ENCODE measurements at regions not wholly inside any gene's neighbourhood (a gene's known extent, or its start where the extent isn't known, plus 50 kb on each side); places are given as distances from the start of the nearest gene placed in this dataset.

- no TSS peak for BruUV-seq (replicated peaks)
- Histone ChIP-seq H4K20me1 (ENCODE audit: control insufficient read depth, insufficient read depth) (no peaks in the 10 kb centered on the region), H3K4me3 (no peak overlapping the region), H3K36me3 (ENCODE audit: control insufficient read depth in 2 of 2, insufficient read depth in 2 of 2, low read length in 1 of 2) (no peaks in the 10 kb centered on the region), H3K4me1 (ENCODE audit: control insufficient read depth, insufficient read depth, low read length) (no peaks in the 10 kb centered on the region), H3K9me3 (replicated peaks; ENCODE audit: control insufficient read depth, insufficient read depth, low read length) (no peaks in the 10 kb centered on the region), H3K27ac (ENCODE audit: control insufficient read depth, insufficient read depth) (no peak overlapping the region), H3K27me3 (replicated peaks in 1 of 2; ENCODE audit: control insufficient read depth in 2 of 2, insufficient read depth in 2 of 2, low read length in 1 of 2) (no peaks in the 10 kb centered on the region), H3K79me2 (ENCODE audit: control insufficient read depth, insufficient read depth, low read length) (no peaks in the 10 kb centered on the region), H3K9ac (ENCODE audit: control insufficient read depth, insufficient read depth, low read length) (no peak overlapping the region), H2AFZ (ENCODE audit: control insufficient read depth, low read depth, low read length) (no peak overlapping the region), H3K4me2 (ENCODE audit: control insufficient read depth, insufficient read depth) (no peak overlapping the region)
- TF ChIP-seq BMI1 (IDR thresholded peaks at IDR 0.05; ENCODE audit: borderline replicate concordance) (no peak), SMARCA5 (IDR thresholded peaks at IDR 0.05) (no peak), IRF5 (IDR thresholded peaks at IDR 0.05; ENCODE audit: borderline replicate concordance) (no peak)
- RAD21 ChIA-PET (ENCODE audit: unreplicated experiment): no interaction called here
- POLR2A ChIA-PET: no interaction called here
- ATAC-seq: no peak
- WGBS (ENCODE audit: insufficient coverage, insufficient replicate concordance, low lambda C conversion rate, missing lambda C conversion rate): 50% methylated on average over 8 of the region's 8 CpGs
- in situ Hi-C loops (cut with MboI) (no loop called here), intact Hi-C loops (cut with micrococcal nuclease; ENCODE audit: unreplicated experiment) (no loop called here)
- SMC1A ChIA-PET (ENCODE audit: uncharacterized antibody, unreplicated experiment): no interaction called here
- DNase-seq (ENCODE audit: low read depth, low spot score): no peak
- CTCF ChIA-PET: no interaction called here
- FAIRE-seq: no peak
Measured at GRCh38 chr20:56762829-56763228, 133.7 kb downstream of the TFAP2C start.

- Histone ChIP-seq H3K9me3 (replicated peaks; ENCODE audit: control insufficient read depth, insufficient read depth, low read length) (no peaks in the 10 kb centered on the region), H3K27me3 (replicated peaks in 1 of 2; ENCODE audit: control insufficient read depth in 2 of 2, insufficient read depth in 2 of 2, low read length in 1 of 2) (no peaks in the 10 kb centered on the region), H3K4me2 (ENCODE audit: control insufficient read depth, insufficient read depth) (no peak overlapping the region), H3K4me1 (ENCODE audit: control insufficient read depth, insufficient read depth, low read length) (no peaks in the 10 kb centered on the region), H3K36me3 (ENCODE audit: control insufficient read depth in 2 of 2, insufficient read depth in 2 of 2, low read length in 1 of 2) (no peaks in the 10 kb centered on the region), H3K4me3 (no peak overlapping the region), H3K9ac (ENCODE audit: control insufficient read depth, insufficient read depth, low read length) (no peak overlapping the region), H3K27ac (ENCODE audit: control insufficient read depth, insufficient read depth) (no peak overlapping the region), H4K20me1 (ENCODE audit: control insufficient read depth, insufficient read depth) (no peaks in the 10 kb centered on the region), H2AFZ (ENCODE audit: control insufficient read depth, low read depth, low read length) (no peak overlapping the region), H3K79me2 (ENCODE audit: control insufficient read depth, insufficient read depth, low read length) (no peaks in the 10 kb centered on the region)
- in situ Hi-C loops (cut with MboI): no loop called here
- ChIA-PET RAD21 (ENCODE audit: unreplicated experiment) (no interaction called here), CTCF (no interaction called here), SMC1A (ENCODE audit: uncharacterized antibody, unreplicated experiment) (no interaction called here), POLR2A (no interaction called here)
- ATAC-seq (no peak), FAIRE-seq (no peak), DNase-seq (ENCODE audit: low read depth, low spot score) (no peak)
- no TSS peak for BruUV-seq (replicated peaks)
- intact Hi-C loops (cut with micrococcal nuclease; ENCODE audit: unreplicated experiment): no loop called here
- WGBS (ENCODE audit: insufficient coverage, insufficient replicate concordance, low lambda C conversion rate, missing lambda C conversion rate): 67% methylated on average over 10 of the region's 15 CpGs
- no peak for TF ChIP-seq CEBPB (IDR thresholded peaks at IDR 0.05; ENCODE audit: borderline replicate concordance in 1 of 2, low read depth in 2 of 2, low read length in 2 of 2)
- TF ChIP-seq SUZ12 (IDR thresholded peaks at IDR 0.05; ENCODE audit: unreplicated experiment): no peak
- TF ChIP-seq BRCA1 (IDR thresholded peaks at IDR 0.05; ENCODE audit: low read depth, low read length): no peak
- no peak for TF ChIP-seq SPI1 (IDR thresholded peaks at IDR 0.05; ENCODE audit: borderline replicate concordance, insufficient read depth, low read depth, low read length)
- TF ChIP-seq USF2 (IDR thresholded peaks at IDR 0.05; ENCODE audit: borderline replicate concordance, low read depth, low read length): no peak
- no peak for TF ChIP-seq TCF12 (IDR thresholded peaks at IDR 0.05; ENCODE audit: low read depth, low read length)
- no peak for TF ChIP-seq MEF2B (IDR thresholded peaks at IDR 0.05; ENCODE audit: partially characterized antibody, poor library complexity, severe bottlenecking)
- no peak for TF ChIP-seq BCL11A (IDR thresholded peaks at IDR 0.05; ENCODE audit: low read depth, low read length)
- no peak for TF ChIP-seq PAX5 (IDR thresholded peaks at IDR 0.05; ENCODE audit: borderline replicate concordance, low read depth, low read length)
- TF ChIP-seq CHD1 (IDR thresholded peaks at IDR 0.05; ENCODE audit: low read depth, low read length): no peak
- no peak for TF ChIP-seq POU2F2 (IDR thresholded peaks at IDR 0.05; ENCODE audit: borderline replicate concordance, low read depth, low read length)
Measured at GRCh38 chr20:56764671-56765070, 135.6 kb downstream of the TFAP2C start.
